Fibroblast of skin of left quadriceps (primary cell): ENCODE measurements at regions not wholly inside any gene's neighbourhood (a gene's known extent, or its start where the extent isn't known, plus 50 kb on each side); places are given as distances from the start of the nearest gene placed in this dataset.
A peak's percentile ranks its signal among the peaks of the same experiment; 100 is the strongest.
"Not testable (repeated sequence)": the region's sequence is repeated elsewhere in the genome, so short reads cannot be mapped to it uniquely, and the experiment has no call there.

Source experiments
- DNase-seq, 2 experiments: peaks; one replicate each; pipeline ENCODE4 v3.0.0-alpha.2; 2013; ENCODE audit warnings: low read depth in 2 of 2

- no peak for DNase-seq
These were observed 52.7 kb upstream of the SERBP1 start for GRCh38 chr1:67482733-67483482.

DNA sequence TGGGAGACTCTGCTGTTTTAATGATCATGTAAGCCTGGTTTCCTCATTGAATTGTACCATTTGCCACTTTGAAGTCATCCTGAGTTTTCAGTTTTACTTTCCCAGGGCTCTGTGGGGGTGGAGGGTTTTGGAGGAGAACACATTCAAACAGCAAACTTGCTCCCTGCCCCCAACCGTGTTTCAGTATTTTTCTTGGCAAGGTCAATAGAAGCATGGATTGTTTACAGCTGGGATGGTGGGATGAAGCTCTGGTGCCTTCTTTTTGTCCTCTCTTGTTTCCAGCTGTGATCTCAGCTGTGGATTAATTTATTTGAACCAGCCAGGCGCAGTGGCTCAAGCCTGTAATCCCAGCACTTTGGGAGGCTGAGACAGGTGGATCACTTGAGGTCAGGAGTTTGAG is 54.3 kb upstream of the SERBP1 start:
- no peak for DNase-seq

- no peak for DNase-seq
These were observed 55.0 kb upstream of the SERBP1 start for GRCh38 chr1:67485046-67485811.

DNA sequence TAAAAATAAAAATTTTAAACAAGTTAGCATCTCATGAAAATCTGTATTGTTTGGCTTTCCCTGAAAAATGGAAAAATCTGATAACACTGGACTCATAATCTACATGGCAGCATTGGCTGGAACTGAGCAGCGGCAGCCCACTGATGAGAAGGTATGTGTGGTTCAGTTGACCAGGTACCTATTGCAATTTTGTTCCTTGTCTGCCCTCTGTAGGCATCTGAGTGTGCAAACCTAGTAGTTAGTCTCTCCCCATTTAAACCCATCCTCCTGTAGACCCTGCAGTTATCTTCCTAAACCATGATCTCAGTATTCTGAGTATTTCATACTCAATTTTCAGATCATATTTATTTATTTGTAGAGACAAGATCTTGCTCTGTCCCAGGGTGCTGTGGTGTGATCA is 59.4 kb upstream of the SERBP1 start:
- DNase-seq: no peak

- no peak for DNase-seq
These were observed 61.1 kb upstream of the SERBP1 start for GRCh38 chr1:67491280-67491679.

DNA sequence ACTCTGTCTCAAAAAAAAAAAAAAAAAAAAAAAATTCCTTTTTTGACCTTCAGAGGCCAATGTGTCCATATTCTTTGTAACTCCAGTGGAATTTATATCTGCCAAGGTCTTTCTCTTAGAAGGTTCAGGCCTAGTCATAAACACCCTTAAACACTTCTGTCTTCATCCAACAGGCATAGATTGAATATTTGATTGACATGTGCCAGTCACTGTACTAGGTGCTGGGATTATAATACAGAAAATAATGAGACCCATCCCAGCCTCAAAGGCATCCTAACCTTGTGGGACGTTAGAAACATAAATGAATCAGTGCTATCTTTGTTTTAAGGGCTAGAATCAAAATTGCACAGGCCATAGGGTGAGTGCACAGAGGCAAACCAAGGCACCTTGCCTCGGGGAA is 62.9 kb upstream of the SERBP1 start:
- no peak for DNase-seq

DNA sequence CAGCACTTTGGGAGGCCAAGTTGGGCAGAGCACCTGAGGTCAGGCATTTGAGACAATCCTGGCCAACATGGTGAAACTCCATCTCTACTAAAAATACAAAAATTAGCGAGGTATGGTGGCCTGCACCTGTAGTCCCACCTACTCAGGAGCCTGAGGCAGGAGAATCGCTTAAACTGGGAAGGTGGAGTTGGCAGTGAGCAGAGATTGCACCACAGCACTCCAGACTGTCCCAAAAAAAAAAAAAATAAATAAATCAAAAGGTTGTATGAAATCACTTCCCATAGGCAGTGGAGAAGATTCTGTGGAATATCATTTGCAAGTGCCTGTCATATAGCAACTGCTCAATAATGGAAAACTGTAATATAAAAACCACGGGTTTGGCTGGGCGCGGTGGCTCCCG is 65.1 kb upstream of the SERBP1 start:
- DNase-seq: no peak

DNA sequence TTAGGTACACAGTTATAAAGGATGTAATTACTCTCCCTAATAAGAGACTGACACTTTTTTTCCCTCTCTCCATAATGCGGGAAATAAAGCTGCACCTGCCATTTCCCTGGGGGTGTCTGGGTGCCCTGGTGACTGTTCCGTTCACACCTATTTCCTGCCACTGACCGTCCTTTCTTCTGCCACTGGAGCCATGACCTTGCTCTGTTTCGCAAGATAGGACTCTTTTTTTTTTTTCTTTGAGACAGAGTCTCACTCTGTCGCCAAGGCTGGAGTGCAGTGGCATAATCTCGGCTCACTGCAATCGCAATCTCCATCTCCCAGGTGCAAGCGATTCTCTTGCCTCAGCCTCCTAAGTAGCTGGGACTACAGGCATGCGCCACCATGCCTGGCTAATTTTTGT is 66.1 kb upstream of the SERBP1 start:
- no peak for DNase-seq

- DNase-seq: peak; percentile 59 to 65
These were observed 70.3 kb upstream of the SERBP1 start for GRCh38 chr1:67500413-67500959.

- DNase-seq: no peak
These were observed 73.8 kb upstream of the SERBP1 start for GRCh38 chr1:67503974-67504373.

- not testable (repeated sequence) for DNase-seq
These were observed 83.4 kb upstream of the SERBP1 start for GRCh38 chr1:67513392-67514294.

DNA sequence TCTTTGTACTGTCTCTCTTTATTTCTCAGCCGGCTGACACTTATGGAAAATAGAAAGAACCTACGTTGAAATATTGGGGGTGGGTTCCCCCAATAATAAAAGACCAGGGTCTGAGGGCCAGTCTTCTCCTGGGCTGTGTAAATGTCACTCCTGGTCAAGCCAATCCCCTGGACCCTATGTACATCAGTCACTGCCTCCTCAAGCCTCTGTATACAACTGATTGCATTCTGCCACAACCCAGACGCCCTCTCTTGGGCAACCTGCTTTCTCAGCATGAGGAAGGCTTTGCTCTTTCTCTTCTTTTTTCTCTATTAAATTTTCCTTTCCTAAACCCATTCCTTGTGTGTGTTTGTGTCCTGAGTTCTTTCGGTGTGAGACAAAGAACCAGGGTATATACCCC is 84.1 kb upstream of the SERBP1 start:
- DNase-seq: no peak

DNA sequence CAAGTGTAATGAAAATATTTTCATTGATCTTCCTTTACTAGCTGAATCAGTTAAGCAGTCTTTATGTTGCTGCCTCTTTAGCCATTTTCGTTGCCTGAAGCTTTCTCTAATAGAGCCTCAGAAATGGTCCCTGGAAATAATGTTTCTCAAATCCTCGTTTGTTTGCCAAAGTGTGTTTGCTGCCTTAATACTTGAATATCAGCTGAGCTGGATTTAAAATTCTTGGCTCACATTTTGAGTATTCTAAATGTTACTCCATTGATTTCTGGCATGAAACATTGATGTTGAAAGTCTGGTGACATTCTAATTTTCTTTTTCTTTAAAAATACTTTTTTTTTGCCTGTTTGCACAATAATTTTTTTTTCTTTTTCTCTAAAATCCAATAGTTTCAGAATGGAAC is 84.6 kb upstream of the SERBP1 start:
- DNase-seq: no peak

DNA sequence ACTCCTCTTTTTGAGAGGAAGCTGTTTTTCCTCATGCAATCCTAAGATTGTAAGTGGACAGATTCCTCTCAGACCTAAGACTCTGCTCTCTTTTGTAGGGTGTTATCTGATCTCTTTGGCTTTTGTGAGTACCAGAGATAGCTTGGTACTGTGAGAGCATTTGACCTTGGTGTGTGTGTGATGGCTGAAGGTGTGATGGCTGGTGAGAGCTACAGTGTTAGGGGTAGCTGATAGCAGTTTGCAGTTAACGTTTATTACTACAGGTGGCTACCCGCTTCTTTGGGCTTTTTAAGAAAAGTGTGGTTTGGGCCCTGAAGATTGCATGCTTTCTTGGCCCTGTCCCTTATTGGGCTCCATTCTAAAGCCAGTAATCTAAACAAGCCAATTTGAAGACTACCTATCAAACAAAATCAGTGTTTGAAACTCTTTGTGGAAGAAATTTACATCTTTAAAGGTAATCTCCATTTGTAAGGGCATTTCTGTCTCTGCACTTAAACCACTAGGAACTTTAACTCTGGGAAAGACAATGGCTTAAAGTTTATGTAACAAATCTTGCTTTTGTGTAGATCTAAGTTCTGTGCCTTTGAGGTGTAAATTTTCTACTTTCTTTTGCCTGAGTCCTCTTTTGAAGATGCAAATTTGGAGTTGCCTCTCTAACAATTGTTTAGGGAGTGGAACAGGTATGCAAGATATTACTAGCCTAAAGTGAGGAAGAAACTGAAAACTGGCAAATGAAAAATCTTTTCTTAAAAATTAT is 85.3 kb upstream of the SERBP1 start:
- DNase-seq: no peak

GRCh38 chr1:67517046-67517445 is 86.8 kb upstream of the SERBP1 start:
- DNase-seq: no peak

DNA sequence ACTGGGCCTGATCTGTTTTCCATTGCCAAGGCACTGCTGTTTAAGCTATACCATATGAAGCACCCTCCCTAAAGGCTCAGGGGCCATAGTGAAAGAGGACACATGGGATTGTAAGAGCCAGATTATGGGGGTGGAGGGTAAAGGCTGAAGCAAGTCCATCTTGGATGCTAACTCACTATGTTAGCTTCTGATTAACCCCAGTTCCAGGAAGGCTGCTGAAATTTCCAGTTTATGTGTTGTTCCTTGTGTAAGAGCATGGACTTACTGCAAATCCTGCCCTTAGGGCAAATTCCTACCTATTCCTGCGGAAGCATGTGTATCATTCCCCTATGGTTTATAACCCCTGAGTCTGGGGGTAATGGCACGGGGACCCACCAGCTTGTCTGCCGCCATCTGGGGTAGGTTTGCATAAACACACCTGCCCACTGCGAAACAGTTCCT is 91.8 kb upstream of the SERBP1 start:
- no peak for DNase-seq

- no peak for DNase-seq
These were observed 92.6 kb upstream of the SERBP1 start for GRCh38 chr1:67522793-67523192.

DNA sequence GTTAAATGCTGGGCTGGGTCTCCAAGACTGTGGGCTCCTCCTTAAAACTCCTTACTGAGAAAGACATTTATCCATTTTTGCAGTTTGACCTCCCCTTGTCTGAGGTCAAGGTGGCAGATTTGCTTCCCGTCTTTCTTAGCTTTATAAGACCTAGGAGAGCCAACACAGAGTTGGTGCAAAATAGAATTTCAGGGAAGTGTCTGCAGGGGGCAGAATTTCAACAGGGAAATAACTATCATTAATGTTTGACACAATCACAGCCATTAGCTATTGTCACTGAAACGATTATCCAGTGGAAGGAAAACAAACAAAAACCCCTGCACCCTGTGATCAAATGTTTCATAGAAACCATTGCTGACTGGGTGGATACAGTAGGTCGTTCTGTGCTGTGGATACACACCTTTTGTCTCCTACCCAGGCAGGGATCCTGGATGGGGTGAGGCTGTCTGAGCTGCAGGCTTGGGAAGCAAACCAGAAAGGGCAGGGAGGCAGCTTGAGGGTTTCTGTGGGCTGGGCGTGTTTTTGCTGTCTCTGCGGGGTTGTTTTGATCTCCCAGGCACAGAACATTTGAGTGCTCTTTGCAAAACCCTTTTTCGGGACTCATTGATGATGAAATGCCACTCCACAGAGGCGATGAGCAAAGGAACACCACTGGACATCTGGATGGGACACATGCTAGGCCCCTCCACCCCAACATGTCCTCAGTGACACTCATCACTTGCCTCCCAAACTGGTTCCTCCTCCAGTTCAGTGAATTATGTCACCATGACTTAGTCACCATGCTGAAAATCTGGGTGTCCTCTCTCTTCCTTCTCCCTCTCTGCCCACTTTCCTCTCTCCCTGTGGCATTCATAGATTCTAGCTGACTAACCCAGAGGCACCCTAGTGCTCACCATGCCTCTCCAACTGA is 94.2 kb upstream of the SERBP1 start:
- no peak for DNase-seq

DNA sequence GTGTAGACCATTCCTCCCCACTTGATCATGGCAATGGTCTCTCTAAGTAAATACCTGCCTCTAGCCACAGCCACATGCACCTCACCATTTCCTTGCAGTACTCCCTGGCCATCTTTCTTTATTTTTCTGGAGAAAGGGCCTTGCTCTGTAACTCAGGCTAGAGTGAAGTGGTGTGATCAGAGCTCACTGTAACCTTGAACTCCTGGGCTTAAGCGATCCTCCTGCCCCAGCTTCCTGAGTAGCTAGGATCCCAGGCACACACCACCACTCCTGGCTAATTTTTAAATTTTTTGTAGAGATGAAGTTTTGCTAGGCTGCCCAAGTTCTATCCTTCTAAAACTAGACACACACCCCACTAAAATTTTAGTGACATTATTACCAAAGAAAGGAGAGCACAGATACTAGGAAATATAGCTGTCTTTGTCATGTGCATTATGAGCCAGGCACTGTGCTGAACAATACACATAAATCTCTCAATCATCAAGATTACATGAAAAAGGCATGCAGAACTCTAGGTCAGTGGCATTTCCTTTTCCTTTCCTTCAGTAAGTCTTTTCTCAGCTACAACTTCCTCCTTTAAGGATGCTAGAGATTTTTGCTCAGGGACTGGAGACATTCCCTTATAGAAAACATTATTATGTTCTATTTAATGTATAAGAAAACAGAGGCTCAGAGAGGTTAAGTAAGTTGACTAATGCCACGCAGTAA is 95.0 kb upstream of the SERBP1 start:
- DNase-seq: no peak

DNA sequence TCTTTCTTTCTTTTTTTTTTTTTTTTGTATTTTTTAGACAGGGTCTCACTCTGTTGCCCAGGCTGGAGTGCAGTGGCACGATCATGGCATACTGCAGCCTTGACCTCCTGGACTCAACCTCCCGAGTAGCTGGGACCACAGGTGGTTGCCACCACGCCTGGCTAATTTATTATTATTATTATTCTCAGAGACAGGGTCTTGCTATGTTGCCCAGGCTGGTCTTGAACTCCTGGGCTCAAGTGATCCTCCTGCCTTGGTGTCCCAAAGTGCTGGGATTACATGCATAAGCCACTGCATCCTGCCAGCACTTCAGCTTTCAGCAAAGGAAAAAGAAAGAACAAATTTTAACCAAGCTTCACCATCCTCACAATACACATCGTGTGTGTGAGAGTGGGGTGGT is 97.9 kb upstream of the SERBP1 start:
- no peak for DNase-seq
